Body of pancreas (tissue), 4 donors: ENCODE measurements at regions not wholly inside any gene's neighbourhood (a gene's known extent, or its start where the extent isn't known, plus 50 kb on each side); places are given as distances from the start of the nearest gene placed in this dataset.

Experiments used
- ATAC-seq: fragments of 150-250 bp; one replicate; pipeline ENCODE4 v1.9.1; 2016
- DNase-seq, 4 donors: peaks; one replicate each; pipeline ENCODE4 v3.0.0-alpha.2; 2019
- H3K27ac ChIP-seq, 4 donors: fragments of 200-600 bp; sonication (generic); 1 replicate in 3 of 4; 2 replicates in 1 of 4; pipeline versions ENCODE4 v1.5.1 to v1.6.1; 2016 to 2019; ENCODE audit warnings: mild to moderate bottlenecking in 1 of 4, mixed read lengths in 1 of 4, moderate library complexity in 1 of 4
- H3K27me3 ChIP-seq, 2 donors: fragments of 200-600 bp; sonication (generic); one replicate each; pipeline ENCODE4 v1.6.0; 2016; ENCODE audit warnings: mild to moderate bottlenecking in 1 of 2
- H3K36me3 ChIP-seq, 2 donors: fragments of 200-600 bp; sonication (generic); replicated peaks in 1 of 2; 2 replicates each; pipeline ENCODE4 v1.5.1; 2016; ENCODE audit warnings: low read depth in 2 of 2; ENCODE audit not compliant: insufficient read depth in 1 of 2
- H3K4me1 ChIP-seq: fragments of 200-600 bp; sonication (generic); one replicate; pipeline ENCODE4 v1.6.0; 2016
- H3K4me3 ChIP-seq, 2 donors: fragments of 200-600 bp; sonication (generic); 1 replicate in 1 of 2; 2 replicates in 1 of 2; pipeline ENCODE4 v1.5.1; 2016 to 2019
- H3K9me3 ChIP-seq, 3 donors: fragments of 200-600 bp; sonication (generic); 1 replicate in 2 of 3; 2 replicates in 1 of 3; pipeline ENCODE4 v1.5.1; 2016
- POLR2A ChIP-seq, 3 donors: fragments of 450-650 bp; IDR thresholded peaks; one replicate each; pipeline ENCODE4 v1.6.1; 2016; ENCODE audit warnings: antibody characterized with exemption in 3 of 3, mild to moderate bottlenecking in 2 of 3
- WGBS, 2 donors: methylation state at CpG; one replicate each; pipeline ENCODE4 v1.1.5; 2017; 5-methylcytosine and 5-hydroxymethylcytosine counted together
- intact Hi-C: fragments of 100-400 bp; cut with DNase I; formaldehyde crosslinking; loops from one replicate; pipeline ENCODE4 v1.15.1; 2023
- TF ChIP-seq, protein P1 (sequence below), 7 experiments: fragments of 450-650 bp in 4 of 7; fragments of 200-600 bp in 3 of 7; sonication (generic) in 3 of 7; IDR thresholded peaks; one replicate each; pipeline ENCODE4 v1.5.1; 2016 to 2019; ENCODE audit warnings: antibody characterized with exemption in 7 of 7

DNA sequence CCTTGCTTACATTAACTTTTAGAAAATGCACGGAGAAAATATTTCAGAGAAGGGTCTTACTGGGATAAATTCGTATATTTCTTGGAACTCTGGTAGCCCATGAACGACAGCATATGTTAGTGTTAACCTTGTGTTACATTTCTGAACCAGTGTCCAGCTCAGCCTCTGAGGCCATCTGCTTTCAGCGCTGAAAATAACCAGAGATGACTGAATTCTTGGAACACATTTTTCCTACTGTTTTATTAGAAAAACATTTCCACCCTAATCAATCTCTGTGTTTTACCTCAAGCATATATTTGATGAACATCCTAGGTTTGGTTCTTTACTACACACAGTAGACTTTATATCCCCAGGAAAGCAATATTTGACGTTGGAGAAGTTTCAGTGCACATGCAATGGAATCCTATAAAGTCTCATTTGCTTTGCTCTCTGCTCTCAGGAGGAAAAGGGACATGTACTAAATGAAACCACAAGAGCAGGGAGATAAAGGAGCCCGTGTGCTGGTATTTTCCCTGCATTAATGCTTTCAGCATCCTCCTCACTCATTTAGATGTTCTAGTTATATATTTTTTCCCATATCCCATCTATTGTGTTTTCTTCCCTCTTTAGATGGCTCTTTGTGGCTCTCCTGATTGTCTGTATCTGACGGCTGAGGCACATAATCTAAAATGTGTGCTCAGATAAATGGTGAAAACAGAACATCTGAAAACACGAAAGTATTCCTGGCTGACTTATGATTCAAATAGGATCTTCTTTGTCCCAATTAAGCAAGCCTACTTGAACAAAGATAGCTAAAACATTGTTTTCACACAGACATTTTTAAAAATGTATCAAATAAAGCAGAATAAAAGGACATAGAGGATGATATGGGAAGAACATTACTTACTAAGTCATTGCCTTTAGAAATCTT, 151.7 kb upstream of the KCNMB2 start:
- TF ChIP-seq, protein P1, sequence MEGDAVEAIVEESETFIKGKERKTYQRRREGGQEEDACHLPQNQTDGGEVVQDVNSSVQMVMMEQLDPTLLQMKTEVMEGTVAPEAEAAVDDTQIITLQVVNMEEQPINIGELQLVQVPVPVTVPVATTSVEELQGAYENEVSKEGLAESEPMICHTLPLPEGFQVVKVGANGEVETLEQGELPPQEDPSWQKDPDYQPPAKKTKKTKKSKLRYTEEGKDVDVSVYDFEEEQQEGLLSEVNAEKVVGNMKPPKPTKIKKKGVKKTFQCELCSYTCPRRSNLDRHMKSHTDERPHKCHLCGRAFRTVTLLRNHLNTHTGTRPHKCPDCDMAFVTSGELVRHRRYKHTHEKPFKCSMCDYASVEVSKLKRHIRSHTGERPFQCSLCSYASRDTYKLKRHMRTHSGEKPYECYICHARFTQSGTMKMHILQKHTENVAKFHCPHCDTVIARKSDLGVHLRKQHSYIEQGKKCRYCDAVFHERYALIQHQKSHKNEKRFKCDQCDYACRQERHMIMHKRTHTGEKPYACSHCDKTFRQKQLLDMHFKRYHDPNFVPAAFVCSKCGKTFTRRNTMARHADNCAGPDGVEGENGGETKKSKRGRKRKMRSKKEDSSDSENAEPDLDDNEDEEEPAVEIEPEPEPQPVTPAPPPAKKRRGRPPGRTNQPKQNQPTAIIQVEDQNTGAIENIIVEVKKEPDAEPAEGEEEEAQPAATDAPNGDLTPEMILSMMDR (IDR thresholded peaks at IDR 0.05) = no peak
- TF ChIP-seq POLR2A (IDR thresholded peaks at IDR 0.05) = no peak
- Histone ChIP-seq H3K27me3 (no peaks in the 10 kb centered on the region), H3K9me3 (no peaks in the 10 kb centered on the region), H3K4me1 (no peaks in the 10 kb centered on the region), H3K4me3 (no peak overlapping the region), H3K27ac (no peak overlapping the region), H3K36me3 (no peaks in the 10 kb centered on the region)
- ATAC-seq (no peak), DNase-seq (no peak)
- WGBS, 2 donors = 44 to 46% methylated on average over 8 of the region's 8 CpGs
- intact Hi-C loops = no loop called here

DNA sequence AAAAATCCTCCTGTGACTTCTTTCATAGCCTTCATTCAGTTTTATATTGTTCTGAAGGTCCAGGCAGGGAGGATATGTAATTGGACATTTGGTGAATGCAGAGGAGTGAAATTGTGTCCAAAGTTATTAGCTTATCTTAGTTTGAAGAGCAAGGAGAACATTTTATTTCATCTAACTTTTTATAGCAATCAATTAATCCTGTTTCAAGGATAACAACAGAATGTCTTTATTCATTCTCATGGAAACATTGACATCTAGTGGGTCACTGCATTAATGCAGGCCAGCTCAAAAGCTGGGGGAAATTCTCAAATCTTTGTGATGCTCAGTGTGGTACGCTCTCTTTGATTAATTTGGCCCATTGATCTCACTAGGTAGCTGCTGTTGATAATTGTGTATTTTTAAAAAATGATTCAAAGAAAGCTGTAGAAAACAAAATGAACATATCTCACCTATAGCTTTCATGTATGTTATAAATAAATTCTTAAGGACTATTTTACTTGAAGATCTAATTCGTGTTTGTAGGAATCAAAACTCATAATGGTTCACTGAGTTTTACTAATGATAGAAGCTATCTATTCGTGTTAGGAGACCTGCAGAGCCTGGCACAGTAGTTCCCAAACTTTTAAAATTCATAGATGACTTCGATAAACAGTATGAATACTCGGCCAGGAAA, 150.8 kb upstream of the KCNMB2 start:
- no peak for TF ChIP-seq POLR2A (IDR thresholded peaks at IDR 0.05)
- TF ChIP-seq, protein P1 (IDR thresholded peaks at IDR 0.05) = peak; percentile 44 to 85 (median 84)
- DNase-seq (peak; percentile 15 to 27 (median 24)), ATAC-seq (peak; percentile 47)
- no peak overlapping the region for H3K27ac ChIP-seq
- WGBS, 2 donors = 37% methylated on average over 5 of the region's 5 CpGs
- H3K9me3 ChIP-seq = no peaks in the 10 kb centered on the region
- intact Hi-C loops = no loop called here
- H3K4me3 ChIP-seq = no peak overlapping the region
- no peaks in the 10 kb centered on the region for H3K27me3 ChIP-seq
- H3K4me1 ChIP-seq = no peaks in the 10 kb centered on the region
- no peaks in the 10 kb centered on the region for H3K36me3 ChIP-seq

DNA sequence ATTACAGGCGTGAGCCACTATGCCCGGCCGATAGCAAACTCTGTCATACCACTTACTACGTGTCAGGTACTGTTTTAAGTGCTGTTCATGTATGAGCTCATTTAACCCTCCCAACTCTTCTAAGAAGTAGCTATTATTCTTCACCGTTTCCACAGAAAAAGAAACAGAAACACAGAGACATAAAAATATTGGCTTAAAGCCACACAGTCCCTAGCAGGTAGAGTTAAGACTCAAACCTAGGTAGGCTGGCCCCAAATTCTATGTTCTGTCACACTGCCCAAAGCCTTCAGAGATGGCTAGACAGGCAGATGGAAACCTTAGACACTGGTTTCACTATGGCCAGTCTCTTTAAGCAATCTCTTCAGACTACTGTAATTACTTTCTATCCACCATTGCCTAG, 149.8 kb upstream of the KCNMB2 start:
- Histone ChIP-seq H3K4me1 (no peaks in the 10 kb centered on the region), H3K4me3 (no peak overlapping the region), H3K36me3 (no peaks in the 10 kb centered on the region), H3K9me3 (no peaks in the 10 kb centered on the region), H3K27me3 (no peaks in the 10 kb centered on the region), H3K27ac (no peak overlapping the region)
- no peak for DNase-seq
- ATAC-seq = no peak
- TF ChIP-seq, protein P1 (IDR thresholded peaks at IDR 0.05) = no peak
- no peak for TF ChIP-seq POLR2A (IDR thresholded peaks at IDR 0.05)
- WGBS, 2 donors = 59 to 60% methylated on average over 5 of the region's 5 CpGs
- intact Hi-C loops = no loop called here

DNA sequence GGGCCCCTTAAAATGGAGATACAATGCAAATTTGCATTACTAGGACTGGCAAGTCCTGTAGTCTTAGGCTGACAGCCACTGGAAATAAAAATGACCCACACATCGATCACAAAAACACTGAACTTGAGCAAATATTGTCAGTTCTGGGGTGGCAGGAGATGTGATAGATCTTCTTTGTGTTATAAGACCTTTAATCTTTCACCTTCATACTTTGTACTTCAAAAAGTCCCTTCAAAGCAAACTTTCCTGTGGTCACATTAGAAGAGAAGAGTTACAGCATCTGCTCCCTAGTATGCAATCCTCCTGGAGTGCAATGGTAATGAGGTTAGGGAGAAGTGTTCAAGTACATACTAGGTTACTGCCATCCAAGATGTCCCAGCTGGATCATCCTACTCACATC, 149.4 kb upstream of the KCNMB2 start:
- Histone ChIP-seq H3K36me3 (no peaks in the 10 kb centered on the region), H3K27ac (no peak overlapping the region), H3K27me3 (no peaks in the 10 kb centered on the region), H3K9me3 (no peaks in the 10 kb centered on the region), H3K4me3 (no peak overlapping the region), H3K4me1 (no peaks in the 10 kb centered on the region)
- intact Hi-C loops = no loop called here
- TF ChIP-seq, protein P1 (IDR thresholded peaks at IDR 0.05) = no peak
- no peak for TF ChIP-seq POLR2A (IDR thresholded peaks at IDR 0.05)
- DNase-seq (no peak), ATAC-seq (no peak)
- 22 to 57% methylated on average over 1 of the region's 1 CpG for WGBS, 2 donors
